ENCODE measurements at regions not wholly inside any gene's neighbourhood (a gene's known extent, or its start where the extent isn't known, plus 50 kb on each side); places are given as distances from the start of the nearest gene placed in this dataset.
"Not testable (repeated sequence)": the region's sequence is repeated elsewhere in the genome, so short reads cannot be mapped to it uniquely, and the experiment has no call there.

DNA sequence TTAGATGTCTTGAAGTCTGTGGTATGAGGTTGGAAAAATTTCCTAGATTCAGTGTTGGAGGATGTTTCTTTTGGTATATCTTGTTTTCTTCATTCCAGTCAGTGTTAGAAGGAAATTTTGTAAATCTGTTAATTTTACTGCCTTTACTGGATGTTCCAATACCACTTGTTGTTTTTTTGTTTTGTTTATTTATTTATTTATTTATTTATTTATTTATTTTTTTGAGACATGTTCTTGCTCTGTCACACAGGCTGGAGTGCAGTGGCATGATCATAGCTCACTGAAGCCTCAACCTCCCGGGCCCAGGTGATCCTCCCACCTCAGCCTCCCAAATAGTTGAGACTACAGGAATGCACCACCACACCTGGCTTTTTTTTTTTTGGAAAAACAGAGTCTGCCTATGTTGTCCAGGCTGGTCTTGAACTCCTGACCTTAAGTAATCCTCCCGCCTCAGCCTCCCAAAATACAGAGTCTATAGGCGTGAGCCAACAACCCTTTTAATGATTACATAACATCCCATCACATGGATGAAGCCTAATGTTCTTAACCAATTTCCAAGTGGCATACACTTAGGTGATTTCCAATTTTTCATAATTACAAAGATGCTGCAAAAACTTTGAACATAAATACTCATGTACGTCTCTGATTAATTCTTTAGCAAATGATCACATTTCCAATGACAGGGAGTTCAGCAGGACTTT lies 52.8 kb upstream of the WAC start:
- no peak overlapping the region for H3K4me3 ChIP-seq (ENCODE audit: control insufficient read depth, low read depth, low read length)
- DNase-seq (ENCODE audit: low read depth): no peak
- TF ChIP-seq CTCF (conservative IDR thresholded peaks at IDR 0.05; ENCODE audit: control insufficient read depth, insufficient read depth, low read depth, low read length): no peak

- no peak for DNase-seq (ENCODE audit: low read depth)
- H3K4me3 ChIP-seq (ENCODE audit: control insufficient read depth, low read depth, low read length): no peak overlapping the region
- no peak for TF ChIP-seq CTCF (conservative IDR thresholded peaks at IDR 0.05; ENCODE audit: control insufficient read depth, insufficient read depth, low read depth, low read length)
These were observed 52.3 kb upstream of the WAC start for GRCh38 chr10:28480628-28480965.

DNA sequence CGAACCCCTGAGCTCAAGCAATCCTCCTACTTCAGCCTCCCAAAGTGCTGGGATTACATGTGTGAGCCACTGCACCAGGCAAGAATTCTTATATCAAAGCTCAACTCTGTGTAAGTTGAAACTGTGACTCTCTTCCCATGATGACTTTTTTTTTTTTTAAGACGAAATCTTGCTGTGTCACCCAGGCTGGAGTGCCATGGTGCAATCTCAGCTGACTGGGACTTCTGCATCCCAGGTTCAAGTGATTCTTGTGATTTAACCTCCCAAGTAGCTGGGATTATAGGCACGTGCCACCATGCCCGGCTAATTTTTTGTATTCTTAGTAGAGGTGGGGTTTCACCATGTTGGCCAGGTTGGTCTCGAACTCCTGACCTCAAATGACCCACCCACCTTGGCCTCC lies 51.6 kb upstream of the WAC start:
- not testable (repeated sequence) for H3K4me3 ChIP-seq (ENCODE audit: control insufficient read depth, low read depth, low read length)

GRCh38 chr10:28481968-28482367 lies 51.0 kb upstream of the WAC start:
- H3K4me3 ChIP-seq (ENCODE audit: control insufficient read depth, low read depth, low read length): no peak overlapping the region
- DNase-seq (ENCODE audit: low read depth): no peak
- no peak for TF ChIP-seq CTCF (conservative IDR thresholded peaks at IDR 0.05; ENCODE audit: control insufficient read depth, insufficient read depth, low read depth, low read length)

More for the DNA sequence above, 51.6 kb upstream of the WAC start:
- DNase-seq (ENCODE audit: low read depth): not testable (repeated sequence)

All from fibroblast of mammary gland (primary cell).